IMR-90 (cell line): ENCODE measurements at regions not wholly inside any gene's neighbourhood (a gene's known extent, or its start where the extent isn't known, plus 50 kb on each side); places are given as distances from the start of the nearest gene placed in this dataset.

Experiments used
- ATAC-seq: fragments of 200-7000 bp; cut with Tn5 transposase; 2 replicates; pipeline ENCODE4 v1.9.1; 2020; ENCODE audit warnings: low read depth, mild to moderate bottlenecking, moderate library complexity
- BruUV-seq: library from RNA; stranded (reverse); fragments of 400-500 nt; replicated peaks from 2 replicates; lab custom pipeline; 2021; lab: Mats Ljungman, UMichigan
- CTCF ChIA-PET: fragments of 300-600 bp; formaldehyde crosslinking; extraction: SDS; loops from one replicate; lab custom pipeline; 2021; ENCODE audit warnings: antibody characterized with exemption; lab: Yijun Ruan, JAX
- POLR2A ChIA-PET: fragments of 300-600 bp; sonication (Branson Sonifier 250); formaldehyde crosslinking; loops from one replicate; lab custom pipeline; 2022; ENCODE audit warnings: antibody characterized with exemption; ENCODE audit not compliant: unreplicated experiment; lab: Charles Lee
- DNase-seq: peaks from one replicate; pipeline ENCODE4 v3.0.0; 2013
- H2AFZ ChIP-seq: replicated peaks from 2 replicates; pipeline ENCODE3; 2013; ENCODE audit warnings: low read length, mild to moderate bottlenecking; ENCODE audit not compliant: poor library complexity
- H2AK5ac ChIP-seq: 2 replicates; pipeline ENCODE4 v1.6.1; 2013; ENCODE audit warnings: low read depth, low read length, inconsistent platforms
- H2AK9ac ChIP-seq: replicated peaks from 2 replicates; pipeline ENCODE3; 2013; ENCODE audit warnings: mild to moderate bottlenecking, low read depth, low read length, moderate library complexity; ENCODE audit not compliant: poor library complexity
- H2BK120ac ChIP-seq: 2 replicates; pipeline ENCODE4 v1.6.1; 2013; ENCODE audit warnings: low read depth, low read length, inconsistent platforms
- H2BK15ac ChIP-seq: 3 replicates; pipeline ENCODE4 v1.6.1; 2013; ENCODE audit warnings: low read depth, low read length, inconsistent platforms
- H2BK20ac ChIP-seq: 2 replicates; pipeline ENCODE4 v1.6.1; 2013; ENCODE audit warnings: low read depth, mild to moderate bottlenecking, inconsistent platforms, low read length, moderate library complexity
- H2BK5ac ChIP-seq: 2 replicates; pipeline ENCODE4 v1.6.1; 2013; ENCODE audit warnings: mild to moderate bottlenecking, low read depth, low read length, inconsistent platforms; ENCODE audit not compliant: poor library complexity, severe bottlenecking
- H3K14ac ChIP-seq: replicated peaks from 2 replicates; pipeline ENCODE4 v1.6.1; 2013; ENCODE audit warnings: low read depth, low read length, inconsistent platforms
- H3K18ac ChIP-seq: 2 replicates; pipeline ENCODE4 v1.6.1; 2013; ENCODE audit warnings: low read depth, low read length, control low read depth
- H3K23ac ChIP-seq: 2 replicates; pipeline ENCODE4 v1.6.1; 2013; ENCODE audit warnings: low read depth, low read length, inconsistent platforms
- H3K27ac ChIP-seq: 2 replicates; pipeline ENCODE4 v1.5.1; 2013; ENCODE audit warnings: mild to moderate bottlenecking, control low read depth, low read length; ENCODE audit not compliant: insufficient read depth
- H3K27me3 ChIP-seq: 2 replicates; pipeline ENCODE4 v1.6.1; 2013; ENCODE audit warnings: low read length; ENCODE audit not compliant: control insufficient read depth, insufficient read depth
- H3K36me3 ChIP-seq: 2 replicates; pipeline ENCODE4 v1.6.1; 2013; ENCODE audit warnings: low read length, mixed read lengths; ENCODE audit not compliant: control insufficient read depth, insufficient read depth
- H3K4ac ChIP-seq: 2 replicates; pipeline ENCODE4 v1.6.1; 2013; ENCODE audit warnings: low read depth, low read length, inconsistent platforms
- H3K4me1 ChIP-seq: 2 replicates; pipeline ENCODE4 v1.6.1; 2013; ENCODE audit warnings: low read length, mixed read lengths; ENCODE audit not compliant: control insufficient read depth, insufficient read depth
- H3K4me2 ChIP-seq: 2 replicates; pipeline ENCODE4 v1.6.1; 2013; ENCODE audit warnings: low read depth, mild to moderate bottlenecking, control low read depth, low read length, moderate library complexity
- H3K4me3 ChIP-seq: 2 replicates; pipeline ENCODE4 v1.5.1; 2013; ENCODE audit warnings: low read depth, mild to moderate bottlenecking, control low read depth, low read length, moderate library complexity; ENCODE audit not compliant: insufficient read depth
- H3K56ac ChIP-seq: 2 replicates; pipeline ENCODE4 v1.6.1; 2013; ENCODE audit warnings: low read length, inconsistent platforms; ENCODE audit not compliant: insufficient read depth; ENCODE audit errors: extremely low read depth
- H3K79me1 ChIP-seq, 2 experiments: 2 replicates each; pipeline ENCODE4 v1.6.1; 2013; ENCODE audit warnings: low read length in 2 of 2, inconsistent platforms in 1 of 2, low read depth in 1 of 2
- H3K9ac ChIP-seq: 2 replicates; pipeline ENCODE4 v1.6.1; 2013; ENCODE audit warnings: low read depth, low read length, control low read depth
- H3K9me1 ChIP-seq: 2 replicates; pipeline ENCODE4 v1.6.1; 2013; ENCODE audit warnings: low read length, inconsistent platforms; ENCODE audit not compliant: insufficient read depth
- H3K9me3 ChIP-seq: 2 replicates; pipeline ENCODE4 v1.6.1; 2013; ENCODE audit warnings: low read length; ENCODE audit not compliant: control insufficient read depth, insufficient read depth
- H4K20me1 ChIP-seq: 2 replicates; pipeline ENCODE4 v1.6.1; 2013; ENCODE audit warnings: low read length, inconsistent platforms; ENCODE audit not compliant: insufficient read depth
- H4K5ac ChIP-seq: 2 replicates; pipeline ENCODE4 v1.6.1; 2013; ENCODE audit warnings: mild to moderate bottlenecking, low read depth, low read length, control low read depth
- H4K8ac ChIP-seq, 2 experiments: 2 replicates each; pipeline ENCODE4 v1.6.1; 2013; ENCODE audit warnings: low read depth in 2 of 2, low read length in 2 of 2, control low read depth in 1 of 2, inconsistent platforms in 1 of 2
- H4K91ac ChIP-seq: 2 replicates; pipeline ENCODE4 v1.6.1; 2013; ENCODE audit warnings: low read depth, low read length, inconsistent platforms; ENCODE audit not compliant: insufficient read depth
- BHLHE40 ChIP-seq: fragments of 150-350 bp; IDR thresholded peaks from 2 replicates; pipeline ENCODE4 v1.6.1; 2016; ENCODE audit warnings: mild to moderate bottlenecking, low read depth, low read length
- CEBPB ChIP-seq: IDR thresholded peaks from 2 replicates; pipeline ENCODE4 v1.6.1; 2012; ENCODE audit warnings: low read depth, low read length, improper control_type of control experiment
- CHD1 ChIP-seq: IDR thresholded peaks from 2 replicates; pipeline ENCODE4 v1.6.1; 2012; ENCODE audit warnings: low read depth, low read length, improper control_type of control experiment
- FOS ChIP-seq: fragments of 150-350 bp; IDR thresholded peaks from 2 replicates; pipeline ENCODE4 v1.6.1; 2016; ENCODE audit warnings: low read depth, low read length
- MAFK ChIP-seq: IDR thresholded peaks from 2 replicates; pipeline ENCODE4 v1.6.1; 2012; ENCODE audit warnings: low read depth, low read length, improper control_type of control experiment
- MAZ ChIP-seq: IDR thresholded peaks from 2 replicates; pipeline ENCODE4 v1.6.1; 2012; ENCODE audit warnings: low read depth, mild to moderate bottlenecking, low read length, improper control_type of control experiment, moderate library complexity, borderline replicate concordance
- NFE2L2 ChIP-seq: fragments of 150-350 bp; IDR thresholded peaks from 2 replicates; pipeline ENCODE4 v1.6.1; 2016; ENCODE audit warnings: low read depth, mild to moderate bottlenecking, low read length
- POLR2A ChIP-seq: IDR thresholded peaks from 2 replicates; pipeline ENCODE4 v1.6.1; 2012; ENCODE audit warnings: mild to moderate bottlenecking, low read depth, low read length
- RAD21 ChIP-seq: IDR thresholded peaks from 2 replicates; pipeline ENCODE4 v1.6.1; 2012; ENCODE audit warnings: low read length, improper control_type of control experiment
- RFX5 ChIP-seq: IDR thresholded peaks from 2 replicates; pipeline ENCODE4 v1.8.0; 2012; ENCODE audit warnings: low read depth, mild to moderate bottlenecking, low read length, moderate library complexity
- SMC3 ChIP-seq: fragments of 150-350 bp; IDR thresholded peaks from 2 replicates; pipeline ENCODE4 v1.6.1; 2016; ENCODE audit warnings: low read depth, mild to moderate bottlenecking, antibody characterized with exemption, low read length, moderate library complexity
- WGBS, 2 experiments: methylation state at CpG; one replicate each; pipeline versions ENCODE4 v1.1.5 to v1.1.7; 2013; ENCODE audit warnings: missing lambda C conversion rate in 2 of 2; ENCODE audit not compliant: insufficient read length in 1 of 2; ENCODE audit errors: extremely low coverage in 2 of 2; 5-methylcytosine and 5-hydroxymethylcytosine counted together
- dilution Hi-C: fragments of 300-500 bp; cut with HindIII; formaldehyde crosslinking; loops from one replicate; pipeline ENCODE4 v1.14.3; 2018; ENCODE audit warnings: low sequenced_read_pairs; ENCODE audit not compliant: unreplicated experiment
- in situ Hi-C: fragments of 300-500 bp; cut with MboI; formaldehyde crosslinking; loops from 3 replicates; pipeline ENCODE4 v1.14.3; 2019; ENCODE audit warnings: low sequenced_read_pairs, inconsistent platforms, mixed read lengths
- intact Hi-C: fragments of 100-400 bp; cut with micrococcal nuclease; formaldehyde crosslinking; loops from 2 replicates; pipeline ENCODE4 v1.10.0; 2022
- TF ChIP-seq, protein P1 (sequence below): fragments of 150-350 bp; IDR thresholded peaks from 2 replicates; pipeline ENCODE4 v1.6.1; 2017; ENCODE audit warnings: mild to moderate bottlenecking, antibody characterized with exemption, low read length, low read depth
- TF ChIP-seq, protein P2 (sequence below): fragments of 150-350 bp; IDR thresholded peaks from 2 replicates; pipeline ENCODE4 v1.6.1; 2016; ENCODE audit warnings: low read depth, mild to moderate bottlenecking, low read length, moderate library complexity, borderline replicate concordance

DNA sequence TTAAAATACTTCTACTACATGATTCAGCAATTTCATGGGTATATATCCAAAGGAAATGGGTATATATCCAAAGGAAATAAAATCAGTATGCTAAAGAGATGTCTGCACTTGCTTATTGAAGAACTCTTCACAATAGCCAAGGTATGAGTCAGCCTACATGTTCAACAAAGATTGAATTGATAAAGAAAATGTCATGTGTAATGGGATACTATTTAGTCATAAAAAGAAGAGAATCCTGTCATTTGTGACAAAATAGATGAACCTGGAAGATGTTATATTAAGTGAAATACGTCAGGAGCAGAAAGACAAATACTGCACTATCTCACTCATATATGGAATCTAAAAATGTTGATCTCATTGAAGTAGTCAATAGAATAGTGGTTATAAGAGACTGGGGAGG is 944.5 kb upstream of the CTNND2 start:
- intact Hi-C loops = no loop called here
- Histone ChIP-seq H4K20me1 (no peaks in the 10 kb centered on the region), H3K4me1 (no peaks in the 10 kb centered on the region), H3K56ac (no peak overlapping the region), H2AK9ac (no peak overlapping the region), H3K9me3 (peaks cover 6% of the 10 kb centered on the region; the same call in 1 of the 2 replicates), H4K91ac (no peak overlapping the region), H3K4ac (no peak overlapping the region), H3K4me3 (no peak overlapping the region), H2BK20ac (no peak overlapping the region), H3K9me1 (no peaks in the 10 kb centered on the region), H4K8ac (no peak overlapping the region), H3K79me1 (no peaks in the 10 kb centered on the region), H3K4me2 (no peak overlapping the region), H2BK5ac (no peak overlapping the region), H2AFZ (no peak overlapping the region), H3K9ac (no peak overlapping the region), H2BK15ac (no peak overlapping the region), H3K27me3 (no peaks in the 10 kb centered on the region), H3K27ac (no peak overlapping the region), H3K18ac (no peak overlapping the region), H2BK120ac (no peak overlapping the region), H2AK5ac (no peak overlapping the region), H3K36me3 (no peaks in the 10 kb centered on the region), H4K5ac (no peak overlapping the region), H3K23ac (no peak overlapping the region), H3K14ac (no peak overlapping the region)
- ChIA-PET POLR2A (no interaction called here), CTCF (no interaction called here)
- TF ChIP-seq FOS (no peak), CHD1 (no peak), RAD21 (no peak), BHLHE40 (no peak), MAFK (no peak), NFE2L2 (no peak), POLR2A (no peak), MAZ (no peak), SMC3 (no peak), CEBPB (no peak), RFX5 (no peak)
- TF ChIP-seq, protein P1, sequence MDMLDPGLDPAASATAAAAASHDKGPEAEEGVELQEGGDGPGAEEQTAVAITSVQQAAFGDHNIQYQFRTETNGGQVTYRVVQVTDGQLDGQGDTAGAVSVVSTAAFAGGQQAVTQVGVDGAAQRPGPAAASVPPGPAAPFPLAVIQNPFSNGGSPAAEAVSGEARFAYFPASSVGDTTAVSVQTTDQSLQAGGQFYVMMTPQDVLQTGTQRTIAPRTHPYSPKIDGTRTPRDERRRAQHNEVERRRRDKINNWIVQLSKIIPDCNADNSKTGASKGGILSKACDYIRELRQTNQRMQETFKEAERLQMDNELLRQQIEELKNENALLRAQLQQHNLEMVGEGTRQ = no peak
- TF ChIP-seq, protein P2, sequence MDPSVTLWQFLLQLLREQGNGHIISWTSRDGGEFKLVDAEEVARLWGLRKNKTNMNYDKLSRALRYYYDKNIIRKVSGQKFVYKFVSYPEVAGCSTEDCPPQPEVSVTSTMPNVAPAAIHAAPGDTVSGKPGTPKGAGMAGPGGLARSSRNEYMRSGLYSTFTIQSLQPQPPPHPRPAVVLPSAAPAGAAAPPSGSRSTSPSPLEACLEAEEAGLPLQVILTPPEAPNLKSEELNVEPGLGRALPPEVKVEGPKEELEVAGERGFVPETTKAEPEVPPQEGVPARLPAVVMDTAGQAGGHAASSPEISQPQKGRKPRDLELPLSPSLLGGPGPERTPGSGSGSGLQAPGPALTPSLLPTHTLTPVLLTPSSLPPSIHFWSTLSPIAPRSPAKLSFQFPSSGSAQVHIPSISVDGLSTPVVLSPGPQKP = no peak
- no peak for DNase-seq
- BruUV-seq = no TSS peak
- in situ Hi-C loops = no loop called here
- dilution Hi-C loops = no loop called here
- no CpG with 5 or more reads among the region's 1 CpG for WGBS, 2 experiments
- ATAC-seq = no peak
